ENCODE measurements at regions not wholly inside any gene's neighbourhood (a gene's known extent, or its start where the extent isn't known, plus 50 kb on each side); places are given as distances from the start of the nearest gene placed in this dataset.

- Histone ChIP-seq H3K4me1 (ENCODE audit: control insufficient read depth, extremely low read depth, insufficient read depth, low read length) (no peaks in the 10 kb centered on the region), H2AFZ (ENCODE audit: low read depth, low read length) (no peak overlapping the region), H3K79me2 (ENCODE audit: control insufficient read depth, insufficient read depth, low read length) (no peaks in the 10 kb centered on the region), H3K27me3 (ENCODE audit: control insufficient read depth in 2 of 2, insufficient read depth in 2 of 2, low read length in 2 of 2) (no peaks in the 10 kb centered on the region), H3K9me3 (replicated peaks; ENCODE audit: control insufficient read depth, insufficient read depth, low read length) (peaks cover 6% of the 10 kb centered on the region), H3K27ac (ENCODE audit: insufficient read depth, low read depth, low read length) (no peak overlapping the region), H3K9ac (replicated peaks; ENCODE audit: extremely low read depth, insufficient read depth, low read length) (no peak overlapping the region), H3K4me3 (replicated peaks in 1 of 3; ENCODE audit: insufficient read depth in 1 of 3, low read depth in 1 of 3, low read length in 3 of 3) (no peak overlapping the region), H3K9me1 (replicated peaks; ENCODE audit: control insufficient read depth, extremely low read depth, insufficient read depth, low read length) (no peaks in the 10 kb centered on the region), H3K36me3 (ENCODE audit: control insufficient read depth in 2 of 2, extremely low read depth in 1 of 2, insufficient read depth in 2 of 2, low read length in 2 of 2) (no peaks in the 10 kb centered on the region), H3K4me2 (ENCODE audit: insufficient read depth, low read length) (no peak overlapping the region), H4K20me1 (replicated peaks; ENCODE audit: control insufficient read depth, extremely low read depth, insufficient read depth, low read length) (no peaks in the 10 kb centered on the region)
- ChIA-PET POLR2A (no interaction called here), CTCF (no interaction called here)
- dilution Hi-C loops (cut with MboI; ENCODE audit: extremely low pct_ligation_motif_present, low sequenced_read_pairs), result no loop called here
- TF ChIP-seq MAX (IDR thresholded peaks at IDR 0.05; ENCODE audit: insufficient read depth, insufficient read length) (no peak), POLR2A (IDR thresholded peaks at IDR 0.05; ENCODE audit: low read depth, low read length) (no peak), MYC (IDR thresholded peaks at IDR 0.05; ENCODE audit: low read depth, low read length) (no peak), GATA2 (IDR thresholded peaks at IDR 0.05; ENCODE audit: insufficient read depth, insufficient read length, low read depth, low read length) (no peak), CTCF (IDR thresholded peaks at IDR 0.05; ENCODE audit: extremely low read depth in 1 of 2, insufficient read depth in 1 of 2, low read depth in 1 of 2, low read length in 2 of 2) (no peak), EZH2 (IDR thresholded peaks at IDR 0.05; ENCODE audit: borderline replicate concordance, low read depth, low read length, severe bottlenecking) (no peak), JUN (IDR thresholded peaks at IDR 0.05; ENCODE audit: borderline replicate concordance, insufficient read depth, insufficient read length, low read depth) (no peak), POLR2AphosphoS5 (IDR thresholded peaks at IDR 0.05; ENCODE audit: insufficient read depth, low read depth, low read length) (no peak), FOS (IDR thresholded peaks at IDR 0.05; ENCODE audit: borderline replicate concordance, insufficient read depth, low read length) (no peak)
- DNase-seq (ENCODE audit: low read depth, low spot score) (no peak), FAIRE-seq (no peak)
- intact Hi-C loops (cut with micrococcal nuclease), result no loop called here
- no TSS peak for BruUV-seq (replicated peaks)
Measured at GRCh38 chr21:24310788-24311187, 1296.5 kb downstream of the MRPL39 start.

All from endothelial cell of umbilical vein (primary cell).